Eye (tissue), 1 donor: ENCODE measurements at regions not wholly inside any gene's neighbourhood (a gene's known extent, or its start where the extent isn't known, plus 50 kb on each side); places are given as distances from the start of the nearest gene placed in this dataset.
"Not testable (repeated sequence)": the region's sequence is repeated elsewhere in the genome, so short reads cannot be mapped to it uniquely, and the experiment has no call there.

ENCODE experiments used
- DNase-seq: peaks from one replicate; pipeline ENCODE4 v3.0.0-alpha.2; 2015

DNA sequence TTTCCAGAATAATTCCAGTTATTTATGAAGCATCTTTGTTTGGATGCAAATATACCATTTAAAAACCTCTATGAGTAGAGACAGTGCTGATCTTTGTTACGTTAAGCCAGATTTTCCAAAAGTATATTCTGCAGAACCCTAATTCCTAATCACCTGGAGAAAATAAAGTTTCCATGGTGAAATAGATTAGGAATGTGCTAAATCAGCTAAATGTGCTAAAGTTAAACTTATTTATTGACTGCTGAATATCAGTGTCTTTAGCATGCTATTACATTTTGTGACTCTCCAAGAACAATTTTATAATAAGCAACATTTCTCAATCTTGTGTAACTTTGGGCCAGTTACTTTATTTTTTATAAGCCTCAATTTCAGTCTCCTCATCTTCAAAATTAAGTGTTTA, 196.3 kb upstream of the NFIA start:
- DNase-seq, result no peak

DNA sequence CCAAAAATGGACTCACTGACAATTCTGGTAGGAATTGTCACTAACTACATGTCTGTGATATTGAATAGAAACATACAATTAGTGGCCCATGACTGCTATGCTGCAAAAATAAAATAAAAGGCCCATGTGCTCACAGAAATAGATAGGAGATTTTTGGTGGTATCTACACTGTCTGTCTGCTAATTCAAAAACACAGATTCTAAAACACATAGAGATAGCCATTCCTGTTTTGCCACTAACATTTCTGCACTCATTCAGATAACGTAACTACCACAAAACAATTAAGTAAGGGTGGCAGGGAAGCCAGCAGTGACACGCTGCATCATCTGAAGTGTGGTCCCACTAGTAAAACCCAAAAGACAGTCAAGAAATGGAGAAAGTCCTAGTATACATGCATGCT, 202.2 kb upstream of the NFIA start:
- no peak for DNase-seq

DNA sequence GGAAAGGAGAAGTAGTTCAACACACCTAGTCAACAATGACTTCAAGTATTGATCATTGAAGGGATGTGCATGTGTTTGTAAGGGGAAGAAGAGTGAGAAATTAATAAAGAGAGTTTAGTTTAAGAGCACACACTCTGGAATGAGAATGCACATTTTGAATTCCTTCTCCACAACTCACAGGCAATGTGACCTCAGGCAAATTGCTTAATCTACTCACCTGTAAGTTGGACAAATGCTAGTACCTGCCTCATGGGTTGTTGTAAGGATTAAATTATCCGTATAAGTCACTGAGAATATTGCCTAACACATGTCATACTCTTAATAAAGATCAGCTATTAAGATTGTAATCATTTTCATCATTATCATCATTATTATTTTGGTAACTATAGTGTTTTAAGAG, 204.0 kb upstream of the NFIA start:
- no peak for DNase-seq

DNA sequence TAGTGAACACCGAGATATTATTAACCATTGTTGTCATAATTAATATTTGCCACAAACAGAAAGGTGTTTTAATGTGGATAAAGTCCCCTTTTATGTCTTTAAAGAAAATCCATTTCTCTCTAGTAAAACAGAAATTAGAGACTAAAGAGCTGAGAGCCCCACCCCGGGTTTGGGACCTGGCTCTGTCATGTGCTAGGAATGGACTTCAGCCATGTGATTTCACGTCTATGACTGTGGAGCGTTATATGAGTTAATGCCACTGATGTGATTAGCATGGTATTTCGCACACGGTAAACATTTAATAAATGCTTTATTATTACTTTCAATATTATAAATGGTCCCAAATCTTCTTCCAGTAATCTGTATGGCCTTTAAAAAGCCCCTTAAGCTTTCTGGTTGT, 205.0 kb upstream of the NFIA start:
- DNase-seq, result no peak

DNA sequence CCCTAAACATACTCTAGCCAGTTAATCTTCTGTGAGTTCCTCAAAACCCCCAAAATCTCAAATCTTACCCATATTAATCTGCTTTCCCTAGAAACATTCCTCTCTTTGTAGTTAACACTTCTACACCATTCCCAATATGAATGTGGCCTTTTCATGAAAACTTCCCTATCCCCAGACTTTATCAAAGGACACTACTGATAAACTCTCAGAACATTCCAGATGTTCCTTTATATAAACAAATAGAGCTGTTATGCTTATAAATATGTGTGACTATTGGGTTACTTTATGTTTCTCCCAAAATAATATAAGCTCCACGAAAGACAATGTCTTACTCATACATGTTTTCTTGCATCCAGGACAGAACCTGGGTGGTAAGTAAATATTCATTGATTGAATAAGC, 205.4 kb upstream of the NFIA start:
- DNase-seq, result no peak

DNA sequence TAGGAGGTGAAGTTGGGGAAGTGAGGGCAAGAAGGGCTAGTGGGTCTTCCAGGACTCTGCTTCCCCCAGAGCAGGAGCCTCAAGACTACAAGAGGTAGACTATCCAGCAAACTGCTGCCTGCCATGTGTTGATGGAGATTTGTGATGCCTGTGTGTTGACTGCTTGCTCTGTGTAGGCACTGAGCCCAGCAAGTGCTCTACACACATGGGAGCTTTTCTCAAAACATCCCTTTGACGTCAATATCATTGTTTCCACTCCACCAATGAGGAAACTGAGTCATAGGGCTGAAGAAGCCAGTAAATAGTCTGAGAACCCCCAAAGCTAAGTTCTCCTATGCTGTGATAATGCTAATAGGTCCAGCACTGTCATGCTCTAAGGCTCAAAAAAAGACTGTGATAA, 207.2 kb upstream of the NFIA start:
- DNase-seq, result no peak

DNA sequence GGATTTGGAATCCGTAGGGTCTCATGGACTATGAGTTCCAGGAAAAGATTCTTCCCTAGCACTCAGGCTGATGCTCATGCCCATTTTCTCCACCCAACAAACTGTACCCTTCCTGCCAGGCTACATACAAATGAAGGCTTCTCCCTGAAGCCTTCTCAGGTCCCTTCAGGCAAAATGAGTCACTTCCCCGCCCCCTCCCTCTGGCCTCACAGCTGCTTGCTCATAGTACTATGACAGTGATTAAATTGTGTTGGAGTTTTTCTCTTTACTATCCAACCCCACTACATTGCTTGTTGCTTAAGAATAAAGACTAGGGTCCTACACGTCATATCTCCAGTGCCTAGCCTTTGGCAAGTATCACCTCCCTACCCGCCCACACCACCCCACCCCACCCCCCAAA, 207.6 kb upstream of the NFIA start:
- no peak for DNase-seq

DNA sequence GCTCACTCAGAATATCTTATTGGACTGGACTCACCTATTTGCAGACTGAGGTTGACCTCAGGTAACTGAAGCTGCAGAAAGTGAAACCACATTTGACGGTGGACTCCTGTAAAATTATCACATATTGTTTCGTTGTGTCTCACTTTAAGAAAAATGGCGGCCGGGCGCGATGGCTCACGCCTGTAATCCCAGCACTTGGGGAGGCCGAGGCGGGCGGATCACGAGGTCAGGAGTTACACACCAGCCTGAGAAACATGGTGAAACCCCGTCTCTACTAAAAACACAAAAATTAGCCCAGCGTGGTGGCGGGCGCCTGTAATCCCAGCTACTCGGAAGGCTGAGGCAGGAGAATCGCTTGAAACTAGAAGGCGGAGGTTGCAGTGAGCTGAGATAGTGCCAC, 209.0 kb upstream of the NFIA start:
- not testable (repeated sequence) for DNase-seq

DNA sequence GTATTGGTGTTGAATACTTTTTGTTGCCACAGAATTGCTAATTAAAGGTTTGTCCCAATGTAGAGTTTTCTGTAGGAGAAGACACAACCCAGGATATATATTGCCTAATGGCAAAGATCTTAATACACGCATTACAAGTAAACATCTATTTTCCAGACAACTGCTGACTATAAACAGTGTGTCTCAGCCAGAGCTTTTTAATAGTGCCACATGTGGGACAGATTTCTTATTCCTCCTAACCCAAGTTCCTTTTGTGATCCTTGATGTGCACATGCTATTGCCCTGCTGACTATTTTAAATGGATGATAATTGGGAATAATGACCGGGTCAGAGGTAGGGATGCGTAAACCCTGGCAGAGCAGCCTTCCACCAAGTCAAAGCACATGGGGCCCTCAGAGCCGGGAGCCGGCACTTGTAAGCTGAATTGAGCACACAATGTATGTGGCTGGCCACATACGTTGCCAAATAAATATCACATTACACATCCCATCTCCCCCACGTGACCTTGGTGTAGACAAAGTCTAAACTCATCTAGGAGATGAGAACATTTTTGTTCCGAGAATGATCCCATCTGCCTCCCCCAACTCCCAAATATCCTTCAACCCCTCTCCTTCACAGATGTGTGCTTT, 209.8 kb upstream of the NFIA start:
- peak; percentile 56 for DNase-seq

DNA sequence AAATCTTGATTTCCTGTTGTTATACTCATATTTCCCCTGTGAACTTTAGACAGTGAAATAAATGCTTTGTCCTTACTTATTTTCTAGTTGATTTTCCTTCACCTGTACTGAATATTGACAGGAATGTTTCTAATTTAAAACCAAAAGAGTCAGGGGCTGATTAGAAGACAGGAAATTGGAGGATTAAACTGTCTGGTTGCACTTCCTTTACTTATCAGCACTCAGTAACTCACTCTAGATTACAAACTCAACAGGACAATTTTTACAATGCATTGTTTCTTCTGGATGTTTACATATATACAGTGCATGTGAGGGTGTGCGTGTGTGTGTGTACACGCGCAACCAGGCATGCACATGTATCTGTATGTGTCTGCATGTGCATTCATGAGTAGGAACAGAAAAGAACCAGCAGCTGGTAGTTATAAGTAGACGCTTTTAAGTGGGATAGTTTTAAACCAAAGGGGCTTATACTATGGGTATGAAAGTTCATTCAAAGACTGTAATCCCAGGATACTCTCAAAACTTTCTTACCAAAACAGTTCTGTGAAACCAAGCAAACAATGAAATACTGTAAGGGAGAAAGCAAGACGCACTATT, 212.0 kb upstream of the NFIA start:
- DNase-seq, result peak; percentile 23

DNA sequence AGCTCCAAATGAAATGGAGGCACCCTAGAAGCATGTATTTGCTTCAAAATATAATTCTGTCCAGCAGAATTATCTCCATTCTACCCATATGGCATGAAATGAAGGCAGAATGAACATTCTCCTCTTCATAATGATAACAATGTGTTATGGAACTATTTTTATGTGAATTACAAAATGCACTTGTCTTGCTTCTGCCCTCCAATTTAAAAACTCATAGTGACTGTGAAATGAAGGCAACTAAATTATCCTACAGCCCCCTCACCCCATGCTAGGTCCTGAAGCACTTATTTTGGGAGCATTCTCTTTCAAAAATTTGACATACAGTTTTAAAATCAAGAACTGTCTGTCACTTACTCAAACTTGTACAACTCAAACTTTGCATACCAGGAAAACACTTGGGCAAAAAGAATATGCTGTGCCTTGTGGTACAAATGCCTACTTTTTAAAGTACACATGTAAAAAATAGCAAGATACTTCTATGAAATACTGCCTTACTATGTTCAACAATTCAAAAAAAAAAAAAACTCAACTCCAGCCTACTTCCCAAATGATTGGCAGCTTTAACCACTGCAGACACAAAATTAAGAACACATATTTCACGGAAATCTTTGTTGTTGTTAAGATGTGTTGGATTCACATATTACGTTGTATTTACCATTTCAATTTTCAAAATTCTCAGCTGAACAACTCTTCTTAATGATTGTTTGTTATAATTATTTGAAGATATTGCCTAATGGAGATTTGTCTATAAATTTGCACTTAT, 213.3 kb upstream of the NFIA start:
- DNase-seq, result no peak

DNA sequence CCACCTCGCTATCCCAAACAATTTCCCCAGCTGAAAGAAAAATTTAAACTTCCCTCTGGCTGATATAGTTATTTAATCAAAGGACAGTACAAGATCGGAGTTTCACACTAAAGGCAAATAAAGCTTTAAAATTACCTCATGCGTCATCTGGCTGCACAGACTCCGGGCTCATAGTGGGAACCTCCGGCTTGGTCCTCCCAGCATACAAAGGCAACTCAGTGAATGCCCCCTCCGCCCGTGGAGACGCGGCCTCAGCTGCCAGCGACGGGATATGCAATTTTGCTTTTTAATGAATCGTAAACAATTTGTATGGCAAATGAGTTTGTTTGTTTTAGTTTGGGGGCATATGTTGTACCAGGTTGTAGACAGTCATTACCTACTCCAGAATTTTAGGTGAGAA, 214.6 kb upstream of the NFIA start:
- peak; percentile 63 for DNase-seq

DNA sequence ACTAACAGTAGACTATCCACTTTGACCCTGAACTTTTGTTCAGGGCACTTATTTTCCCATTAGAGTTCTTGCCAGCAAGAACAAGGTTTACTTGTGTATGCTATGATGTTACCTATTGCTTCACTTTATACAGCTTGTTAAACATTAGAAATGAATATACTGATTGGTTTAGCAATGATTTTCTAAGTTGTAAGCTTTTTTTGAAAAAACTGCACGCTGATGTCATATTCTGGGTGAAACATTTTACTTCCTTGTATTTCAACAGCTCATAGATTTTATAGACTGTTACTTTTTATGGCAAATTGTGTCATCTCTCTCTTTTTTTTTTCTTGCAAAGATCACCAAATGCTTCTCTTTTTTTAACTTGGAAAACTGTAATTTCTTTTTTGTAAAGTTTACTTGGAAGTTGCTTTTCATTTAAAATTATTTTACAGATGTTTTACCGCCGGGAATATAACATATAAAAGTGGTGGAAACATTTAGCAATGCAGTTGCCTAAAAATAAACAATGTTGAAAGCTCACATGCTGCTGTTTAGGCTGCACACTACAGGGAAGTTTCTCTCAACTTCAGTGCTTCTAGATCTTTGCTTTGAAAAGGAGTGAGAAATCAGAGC, 215.3 kb upstream of the NFIA start:
- no peak for DNase-seq

DNA sequence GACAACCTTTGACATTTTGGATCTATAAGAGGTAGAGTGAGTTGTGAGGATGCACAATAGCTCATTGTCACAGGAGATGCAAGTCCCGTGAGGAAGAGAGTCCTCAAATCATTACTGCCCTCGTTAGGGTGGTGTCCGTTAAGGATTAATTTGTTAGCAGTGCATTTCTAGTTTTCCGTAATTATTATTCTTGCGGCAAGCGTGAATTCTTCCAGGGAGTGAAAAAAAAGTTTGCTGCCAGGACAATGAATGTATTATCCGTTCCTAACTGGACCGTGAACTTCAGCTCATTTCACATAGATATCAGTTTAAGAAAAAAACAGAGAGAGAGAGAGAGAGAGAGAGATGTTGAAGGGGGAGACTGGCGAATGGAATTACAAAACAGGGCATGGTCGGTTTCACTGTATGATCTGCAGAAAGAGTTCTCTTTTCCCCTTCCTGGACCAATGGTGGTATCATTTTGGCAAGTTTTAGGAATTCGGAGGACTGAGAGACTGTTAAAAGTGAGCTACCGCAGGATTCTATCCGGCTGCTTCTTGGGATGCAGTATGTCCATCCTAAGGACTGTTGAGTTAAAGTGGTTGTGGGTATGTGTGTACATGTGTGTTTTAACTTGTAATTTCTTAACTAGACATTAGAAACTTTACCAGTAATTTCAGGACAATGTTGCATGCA, 216.0 kb upstream of the NFIA start:
- peak; percentile 79 for DNase-seq

DNA sequence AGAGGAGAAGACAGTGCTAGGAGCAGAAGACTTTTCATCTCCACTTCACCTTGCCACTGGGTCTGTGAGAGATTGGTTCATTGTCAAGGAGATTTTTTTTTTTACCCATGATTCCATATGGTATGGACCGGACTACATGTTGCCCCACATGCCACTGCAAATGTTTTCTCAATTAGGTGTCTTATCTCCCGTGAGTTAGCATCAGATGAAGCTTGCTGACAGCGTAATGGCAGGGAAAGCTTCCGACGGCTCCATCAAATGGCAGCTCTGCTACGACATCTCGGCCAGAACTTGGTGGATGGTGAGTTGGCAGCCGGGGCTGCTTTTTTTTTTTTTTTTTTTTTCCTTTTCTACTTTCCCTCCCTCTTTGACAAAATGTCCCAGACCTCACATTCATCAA, 217.2 kb upstream of the NFIA start:
- DNase-seq, result peak; percentile 69

DNA sequence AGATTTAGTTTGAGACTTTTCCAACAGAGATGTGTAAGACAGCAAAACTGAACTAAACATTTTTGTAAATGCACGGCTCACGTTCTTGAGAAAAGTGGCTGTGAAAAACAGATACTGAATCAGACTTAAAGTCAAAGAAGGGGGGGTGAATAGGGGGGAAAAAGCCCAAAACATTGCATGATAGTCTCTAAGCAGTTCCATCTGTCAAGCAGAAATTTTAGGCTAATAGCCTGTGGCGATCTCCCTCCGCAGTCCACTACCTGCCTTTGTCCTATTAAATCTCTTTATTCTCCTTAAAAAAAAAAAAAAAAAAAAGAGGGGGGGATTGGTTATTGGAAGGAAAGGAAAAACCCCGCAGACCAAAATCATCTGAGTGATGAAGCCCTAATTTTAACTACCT, 217.6 kb upstream of the NFIA start:
- no peak for DNase-seq

DNA sequence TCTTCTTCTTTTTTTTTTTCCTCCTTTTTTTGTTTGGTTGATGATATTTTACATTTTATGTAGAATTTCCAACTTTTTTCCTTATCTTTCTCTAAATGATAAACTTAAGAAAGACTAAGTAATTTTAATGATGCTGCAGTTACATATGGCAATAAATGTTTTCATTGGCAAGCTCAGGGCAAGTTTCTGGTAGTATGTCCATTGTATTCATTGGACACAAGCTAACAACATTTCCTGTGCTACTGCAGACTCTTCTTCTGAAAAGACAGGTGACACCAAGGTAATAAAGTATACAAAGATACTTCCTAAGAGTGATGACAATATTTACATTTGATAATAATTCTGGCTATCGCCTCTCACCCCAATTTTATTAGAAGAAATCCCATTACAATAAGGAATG, 219.2 kb upstream of the NFIA start:
- no peak for DNase-seq

DNA sequence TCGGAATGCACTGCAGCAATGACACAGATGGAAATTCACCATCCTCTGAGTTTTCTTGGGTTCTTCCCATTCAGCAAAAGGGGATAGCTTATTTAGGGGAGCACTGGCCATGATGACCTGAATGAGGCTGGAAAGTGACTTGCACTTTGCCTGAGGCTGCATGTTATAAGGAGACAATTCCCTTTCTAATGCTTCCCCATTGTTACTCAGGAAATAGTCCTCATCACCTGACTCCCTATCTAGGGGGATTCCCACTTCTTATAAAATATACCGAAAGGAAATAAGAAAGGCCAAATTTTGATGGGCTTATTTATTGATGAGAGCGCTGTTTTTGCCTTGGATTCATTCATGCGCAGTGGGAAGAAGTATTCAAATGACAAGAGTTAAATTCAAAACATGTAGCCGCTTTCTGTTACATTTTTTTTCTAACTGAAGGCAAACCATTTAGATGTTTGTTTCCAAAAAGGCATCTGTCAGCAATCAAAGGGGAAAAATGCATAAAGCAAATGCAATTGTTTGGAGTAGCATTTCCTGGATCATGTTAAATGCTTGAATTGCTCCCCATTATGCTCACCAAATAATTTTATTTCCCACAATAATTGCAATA, 220.3 kb upstream of the NFIA start:
- peak; percentile 26 for DNase-seq

DNA sequence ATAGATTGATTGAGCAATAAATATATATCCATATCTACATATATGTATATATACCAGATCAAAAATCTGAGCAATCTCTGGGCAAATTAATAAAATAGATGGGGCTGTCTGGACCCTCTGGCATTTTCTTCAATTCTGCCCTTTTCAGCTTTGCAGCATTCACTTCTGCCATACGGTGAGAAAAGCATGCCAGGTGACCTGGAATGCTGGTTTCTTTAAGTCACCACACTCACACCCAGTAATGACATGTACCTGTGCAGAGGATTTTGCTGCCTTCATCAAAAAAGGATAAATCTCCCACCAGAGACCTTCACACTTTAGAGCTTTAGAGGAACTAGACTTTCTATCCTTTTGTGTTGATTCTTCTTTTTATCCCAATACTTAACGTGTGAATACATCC, 223.2 kb upstream of the NFIA start:
- no peak for DNase-seq

DNA sequence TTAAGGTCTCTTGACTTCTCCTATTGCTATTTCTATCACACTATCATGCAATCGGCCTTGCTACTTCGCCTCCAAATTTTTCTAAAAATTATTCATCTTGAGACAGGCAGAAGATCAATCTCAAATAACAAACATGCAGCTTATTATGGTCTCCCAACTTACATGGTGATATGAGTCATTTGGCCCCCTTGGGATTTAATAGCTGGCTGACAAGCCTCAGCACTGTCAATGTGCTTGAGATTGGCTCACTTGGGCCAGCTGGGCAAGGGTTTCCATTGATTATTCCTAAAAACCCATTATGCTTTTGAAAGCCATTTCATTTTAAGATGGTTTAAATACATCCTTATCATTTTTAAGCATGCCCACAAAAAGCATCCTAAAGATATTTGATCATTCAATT, 224.5 kb upstream of the NFIA start:
- DNase-seq, result no peak

DNA sequence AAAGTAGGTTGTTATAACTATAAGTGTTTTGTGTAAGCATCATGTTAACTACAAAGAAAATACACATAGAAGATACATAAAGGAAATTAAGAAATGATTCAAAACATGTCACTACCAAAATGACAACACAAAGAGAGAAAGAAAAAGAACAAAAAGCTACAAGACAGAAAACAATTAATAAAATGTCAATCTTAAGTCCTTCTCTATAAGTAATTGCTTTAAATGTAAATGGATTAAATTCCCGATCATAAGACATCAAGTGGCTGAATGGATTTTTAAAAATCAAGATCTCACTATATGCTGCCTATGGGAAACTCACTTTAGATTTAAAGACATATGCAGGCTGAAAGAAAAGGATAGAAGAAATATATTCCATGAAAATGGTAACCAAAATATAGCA, 232.3 kb upstream of the NFIA start:
- no peak for DNase-seq

DNA sequence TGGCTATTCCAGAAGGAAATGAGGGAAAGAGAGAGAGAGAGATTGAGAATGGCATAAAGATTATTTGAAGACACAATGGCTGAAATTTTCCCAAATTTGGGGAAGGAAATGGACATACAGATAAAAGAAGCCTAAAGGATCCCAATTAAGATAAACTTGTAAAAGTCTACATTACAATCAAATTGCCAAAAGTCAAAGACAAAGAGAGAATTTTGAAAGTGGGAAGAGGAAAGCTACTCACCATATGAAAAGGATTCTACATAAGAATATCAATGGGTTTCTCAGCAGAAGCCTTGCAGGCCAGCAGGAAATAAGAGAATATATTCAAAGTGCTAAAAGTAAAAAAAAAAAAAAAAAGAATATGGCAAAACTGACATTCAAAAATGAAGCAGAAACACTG, 233.0 kb upstream of the NFIA start:
- no peak for DNase-seq

DNA sequence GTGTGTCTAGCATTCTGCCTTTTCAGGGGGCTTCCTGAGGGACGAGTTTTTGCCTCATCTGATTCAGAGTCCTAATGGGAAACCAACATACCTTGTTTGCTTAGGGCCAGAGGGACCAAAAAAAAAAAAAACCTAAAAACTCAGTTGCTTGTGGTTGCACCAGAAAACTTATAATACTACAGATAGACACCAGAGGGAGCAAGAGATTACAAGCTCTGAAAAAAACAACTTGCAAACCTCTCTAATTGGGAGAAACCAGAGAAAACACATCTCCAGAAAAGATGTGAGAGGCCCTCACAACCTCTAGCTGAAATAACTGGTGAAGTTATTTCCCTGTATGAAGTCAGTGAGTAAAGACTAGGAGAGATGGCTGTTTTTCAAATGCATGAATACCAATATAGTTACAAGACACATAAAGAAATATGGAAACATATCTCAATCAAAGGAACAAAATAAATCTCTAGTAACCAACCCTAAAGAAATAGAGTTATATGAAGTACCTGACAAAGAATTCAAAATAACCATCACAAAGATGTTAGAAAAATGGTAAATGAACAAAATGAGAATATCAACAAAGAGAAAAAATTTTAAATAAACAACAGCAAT, 233.7 kb upstream of the NFIA start:
- no peak for DNase-seq
